Kidney epithelial cell (primary cell): ENCODE measurements at regions not wholly inside any gene's neighbourhood (a gene's known extent, or its start where the extent isn't known, plus 50 kb on each side); places are given as distances from the start of the nearest gene placed in this dataset.

ENCODE experiments used
- DNase-seq: peaks from one replicate; pipeline ENCODE4 v3.0.0-alpha.2; 2010; ENCODE audit warnings: low read depth
- H3K27me3 ChIP-seq: 2 replicates; pipeline ENCODE4 v1.6.0; 2011; ENCODE audit warnings: low read length; ENCODE audit not compliant: control insufficient read depth, insufficient read depth
- H3K36me3 ChIP-seq: 2 replicates; pipeline ENCODE4 v1.5.1; 2011; ENCODE audit warnings: low read length; ENCODE audit not compliant: control insufficient read depth, insufficient read depth
- H3K4me3 ChIP-seq: 2 replicates; pipeline ENCODE4 v1.5.1; 2011; ENCODE audit warnings: low read depth, mild to moderate bottlenecking, control low read depth, low read length
- CTCF ChIP-seq: IDR thresholded peaks from 2 replicates; pipeline ENCODE4 v1.5.1; 2011; ENCODE audit warnings: mild to moderate bottlenecking, moderate library complexity, low read length, control low read depth, inconsistent platforms; ENCODE audit not compliant: insufficient read depth, poor library complexity, severe bottlenecking

DNA sequence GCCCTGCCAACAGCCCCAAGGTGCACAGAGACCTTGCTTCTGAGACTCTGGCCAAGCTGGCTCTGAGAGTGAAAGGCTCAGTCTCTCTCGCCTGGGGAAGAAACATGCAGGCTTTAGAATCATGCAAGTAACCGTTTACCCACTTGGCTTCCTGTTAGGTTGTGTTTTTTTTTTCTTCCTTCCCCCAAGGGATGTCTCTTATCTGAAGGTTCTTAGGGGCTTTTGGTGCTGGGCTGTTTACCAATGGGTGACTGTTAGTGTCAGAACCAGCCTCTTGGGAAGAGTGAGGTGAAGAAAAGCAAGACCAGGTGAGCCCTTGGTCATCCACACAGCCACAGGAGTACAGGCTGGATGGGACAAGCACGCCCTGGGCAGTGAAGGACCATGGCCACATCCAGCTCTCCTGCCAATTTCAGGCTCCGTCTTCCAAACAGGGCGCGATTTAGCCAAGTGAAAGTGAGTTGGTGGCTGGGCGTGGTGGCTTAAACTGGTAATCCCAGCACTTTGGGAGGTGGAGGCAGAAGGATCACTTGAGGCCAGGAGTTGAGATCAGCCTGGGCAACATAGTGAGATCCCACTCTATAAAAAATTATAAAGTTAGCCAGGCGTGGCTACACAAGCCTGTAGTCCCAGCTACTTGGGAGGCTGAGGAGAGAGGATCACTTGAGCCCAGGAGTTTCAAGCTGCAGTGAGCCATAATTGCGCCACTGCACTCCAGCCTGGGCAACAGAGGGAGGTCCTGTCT is 76.3 kb upstream of the CUX1 start:
- Histone ChIP-seq H3K27me3 (peaks cover 5% of the 10 kb centered on the region), H3K4me3 (no peak overlapping the region), H3K36me3 (no peaks in the 10 kb centered on the region)
- DNase-seq = no peak
- no peak for TF ChIP-seq CTCF

DNA sequence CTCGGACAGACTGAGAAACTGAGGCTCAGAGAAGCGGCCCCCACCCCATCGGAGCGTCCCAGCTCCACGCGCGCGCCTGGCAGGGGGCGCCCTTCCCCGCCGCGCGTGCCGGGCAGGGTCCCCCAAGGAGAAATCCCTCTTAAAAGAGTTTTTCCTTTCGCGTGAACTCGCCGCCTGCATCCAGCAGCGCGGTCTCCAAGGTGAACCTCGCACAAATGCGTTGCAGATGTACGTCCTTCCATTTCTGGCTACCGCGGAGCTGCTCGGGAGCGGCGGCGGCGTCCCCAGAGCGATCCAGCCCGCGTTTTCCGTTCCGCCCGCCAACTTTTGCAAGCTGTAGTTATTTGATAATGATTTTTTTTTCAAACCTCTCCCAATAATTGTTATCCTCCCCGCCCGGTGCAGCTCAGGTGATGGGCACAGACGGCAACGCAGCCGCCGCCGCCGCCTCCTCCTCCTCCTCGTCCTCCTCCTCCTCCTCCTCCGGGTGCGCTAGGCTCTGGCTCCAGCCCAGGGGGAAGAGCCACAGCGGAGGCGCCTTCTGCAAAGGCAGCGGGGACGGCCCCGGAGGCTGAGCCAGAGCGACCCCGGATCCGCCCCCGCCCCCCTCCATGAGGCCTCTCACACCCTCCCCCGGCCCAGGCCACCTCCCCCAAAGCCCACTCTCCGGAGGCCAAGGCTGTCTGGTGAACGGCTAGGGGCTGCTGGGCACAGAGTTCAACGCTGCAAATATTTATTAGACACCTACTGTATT is 74.0 kb upstream of the CUX1 start:
- H3K4me3 ChIP-seq = peak overlapping the region; percentile 47
- peaks cover 14% of the 10 kb centered on the region for H3K27me3 ChIP-seq
- TF ChIP-seq CTCF = peak; percentile 51
- no peak for DNase-seq
- no peaks in the 10 kb centered on the region for H3K36me3 ChIP-seq

- Histone ChIP-seq H3K4me3 (no peak overlapping the region), H3K36me3 (no peaks in the 10 kb centered on the region), H3K27me3 (peaks cover 14% of the 10 kb centered on the region)
- DNase-seq = no peak
- TF ChIP-seq CTCF = no peak
Observed at GRCh38 chr7:101743995-101744360, 73.4 kb upstream of the CUX1 start.

DNA sequence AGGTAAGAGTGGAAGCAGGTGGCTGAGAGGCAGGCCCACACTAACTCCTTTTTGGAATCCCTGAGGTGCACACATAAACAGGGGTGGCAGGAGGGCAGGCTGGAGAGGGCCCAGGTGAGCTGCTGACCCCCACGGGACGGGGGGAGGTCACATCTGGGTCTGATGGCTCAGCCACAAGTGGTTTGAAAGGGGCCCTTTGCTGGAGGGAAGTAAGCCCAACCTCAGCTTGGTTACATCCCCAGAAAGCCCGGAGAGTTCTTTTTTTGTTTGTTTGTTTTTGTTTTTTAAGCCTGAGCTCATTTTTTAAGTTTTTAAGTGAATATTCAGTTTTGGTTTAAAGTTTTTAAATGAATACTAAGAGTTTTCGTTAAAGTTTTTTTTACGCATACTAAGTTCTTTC is 72.8 kb upstream of the CUX1 start:
- Histone ChIP-seq H3K36me3 (no peaks in the 10 kb centered on the region), H3K4me3 (no peak overlapping the region), H3K27me3 (peaks cover 14% of the 10 kb centered on the region)
- TF ChIP-seq CTCF = no peak
- no peak for DNase-seq

GRCh38 chr7:101746314-101746713 is 71.1 kb upstream of the CUX1 start:
- no peak for TF ChIP-seq CTCF
- Histone ChIP-seq H3K36me3 (no peaks in the 10 kb centered on the region), H3K27me3 (peaks cover 14% of the 10 kb centered on the region), H3K4me3 (no peak overlapping the region)
- no peak for DNase-seq
